ENCODE measurements at regions not wholly inside any gene's neighbourhood (a gene's known extent, or its start where the extent isn't known, plus 50 kb on each side); places are given as distances from the start of the nearest gene placed in this dataset.

DNA sequence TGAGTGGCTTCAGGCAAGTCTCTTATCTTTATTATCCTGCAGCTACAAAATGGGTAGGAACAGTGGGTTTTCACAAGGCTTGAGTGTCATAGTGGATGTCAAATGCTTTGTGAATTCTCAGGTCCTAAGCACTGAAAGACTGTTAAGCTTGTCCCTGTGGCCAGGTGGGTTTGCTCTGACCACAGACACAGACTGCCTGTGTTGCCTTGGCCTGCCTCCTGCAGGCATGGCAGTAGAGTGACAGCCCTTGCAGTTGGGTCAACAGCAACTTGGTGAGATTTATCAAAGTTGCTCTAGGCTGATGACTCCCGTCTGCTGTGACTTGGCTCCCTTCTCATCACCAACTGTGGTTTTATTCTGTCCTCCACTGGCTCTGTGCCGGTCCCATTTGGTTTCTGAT, 520.0 kb upstream of the CCDC196 start:
- TF ChIP-seq CTCF (conservative IDR thresholded peaks at IDR 0.05; ENCODE audit: low read depth in 2 of 2) (peak; percentile 27 to 63), EZH2phosphoT487 (IDR thresholded peaks at IDR 0.05; ENCODE audit: unreplicated experiment) (no peak), POLR2AphosphoS5 (IDR thresholded peaks at IDR 0.05; ENCODE audit: low read depth) (no peak), REST (IDR thresholded peaks at IDR 0.05; ENCODE audit: unreplicated experiment) (no peak), CREB1 (CRISPR knock-in tag; IDR thresholded peaks at IDR 0.05; ENCODE audit: low read depth) (no peak), ETS1 (IDR thresholded peaks at IDR 0.05) (no peak), EZH2 (IDR thresholded peaks at IDR 0.05; ENCODE audit: low read depth, unreplicated experiment) (no peak), ZNF114 (CRISPR knock-in tag; IDR thresholded peaks at IDR 0.05) (no peak)
